HG03039 (cell line): ENCODE measurements at regions not wholly inside any gene's neighbourhood (a gene's known extent, or its start where the extent isn't known, plus 50 kb on each side); places are given as distances from the start of the nearest gene placed in this dataset.

Experiments
- ATAC-seq: cut with Tn5 transposase; IDR thresholded peaks from one replicate; pipeline ENCODE4 v1.9.1; 2021; ENCODE audit warnings: mild to moderate bottlenecking, moderate library complexity; ENCODE audit not compliant: unreplicated experiment

GRCh38 chr10:62887642-62888041, 71.5 kb upstream of the EGR2 start:
- ATAC-seq, result no peak

- ATAC-seq, result no peak
Observed at GRCh38 chr10:62885684-62886461, 69.7 kb upstream of the EGR2 start.

- no peak for ATAC-seq
Observed at GRCh38 chr10:62880162-62880561, 64.0 kb upstream of the EGR2 start.

GRCh38 chr10:62873866-62874265, 57.7 kb upstream of the EGR2 start:
- ATAC-seq, result no peak

GRCh38 chr10:62870866-62871265, 54.7 kb upstream of the EGR2 start:
- peak; percentile 95 for ATAC-seq

GRCh38 chr10:62869958-62870357, 53.8 kb upstream of the EGR2 start:
- no peak for ATAC-seq

GRCh38 chr10:62866941-62867340, 50.8 kb upstream of the EGR2 start:
- no peak for ATAC-seq

- no peak for ATAC-seq
Observed at GRCh38 chr10:62866451-62866850, 50.3 kb upstream of the EGR2 start.
